ENCODE measurements at regions not wholly inside any gene's neighbourhood (a gene's known extent, or its start where the extent isn't known, plus 50 kb on each side); places are given as distances from the start of the nearest gene placed in this dataset.
"Not testable (repeated sequence)": the region's sequence is repeated elsewhere in the genome, so short reads cannot be mapped to it uniquely, and the experiment has no call there.

GRCh38 chr1:217079584-217079983 lies 356.4 kb upstream of the ESRRG start:
- DNase-seq: no peak

GRCh38 chr1:217078959-217079358 lies 355.7 kb upstream of the ESRRG start:
- DNase-seq: no peak

GRCh38 chr1:217078078-217078690 lies 355.0 kb upstream of the ESRRG start:
- DNase-seq: no peak

DNA sequence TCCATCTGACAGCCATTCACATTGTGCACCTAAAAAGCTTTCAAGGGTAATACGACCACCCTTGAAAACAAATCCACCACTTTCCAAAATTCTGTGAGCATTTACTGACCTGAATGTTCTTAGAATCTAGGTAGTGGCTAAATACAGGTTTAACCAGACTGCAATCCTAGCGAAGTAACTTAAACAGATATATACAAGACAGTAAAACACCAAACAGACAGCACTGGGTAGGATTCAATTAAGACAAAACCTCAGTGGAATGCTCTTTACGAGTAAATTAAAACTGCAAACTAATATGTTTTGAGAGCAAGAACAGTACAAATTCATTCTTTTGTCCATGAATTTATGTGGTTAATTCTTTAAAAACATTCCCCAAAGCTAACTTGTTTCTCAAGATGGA lies 354.2 kb upstream of the ESRRG start:
- no peak for DNase-seq

DNA sequence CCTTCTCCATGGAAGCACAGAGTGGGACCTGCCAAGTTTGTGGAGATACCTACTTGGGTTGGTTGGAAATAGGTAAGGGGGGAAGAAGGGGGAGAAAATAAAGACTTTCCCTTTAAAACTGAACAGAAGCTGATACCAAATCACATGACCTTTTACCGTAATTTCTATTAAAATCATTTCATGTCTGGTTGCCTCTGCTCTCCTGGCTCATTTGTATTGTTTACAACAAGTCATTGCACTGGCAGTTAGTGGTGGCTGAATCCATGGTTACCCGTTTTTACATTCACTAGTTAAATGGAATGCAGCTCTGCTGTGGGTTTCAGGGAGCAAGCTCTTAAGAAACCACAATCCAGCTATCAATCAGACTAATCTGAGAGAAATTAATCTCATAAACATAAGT lies 353.7 kb upstream of the ESRRG start:
- no peak for DNase-seq

- no peak for DNase-seq
Measured at GRCh38 chr1:217072926-217073325, 349.7 kb upstream of the ESRRG start.

GRCh38 chr1:217067642-217068041 lies 344.4 kb upstream of the ESRRG start:
- no peak for DNase-seq

DNA sequence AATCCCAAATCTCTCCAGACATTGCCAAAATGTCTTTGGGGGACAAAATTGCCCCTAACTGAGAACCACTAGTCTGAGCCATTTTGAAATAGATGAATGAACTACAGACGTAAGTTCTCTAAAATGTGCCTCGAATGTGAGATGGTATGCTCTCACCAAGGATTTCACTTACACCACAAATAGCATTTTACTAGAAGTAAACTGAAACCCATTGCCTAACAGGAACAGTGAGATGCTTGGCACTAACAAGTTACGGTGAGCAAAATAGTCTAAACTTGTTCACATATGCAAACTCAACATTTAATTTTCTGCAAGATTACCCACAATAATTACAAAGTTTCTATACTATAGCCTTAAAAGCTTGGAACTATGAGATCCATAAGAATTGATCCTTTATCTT lies 343.6 kb upstream of the ESRRG start:
- no peak for DNase-seq

DNA sequence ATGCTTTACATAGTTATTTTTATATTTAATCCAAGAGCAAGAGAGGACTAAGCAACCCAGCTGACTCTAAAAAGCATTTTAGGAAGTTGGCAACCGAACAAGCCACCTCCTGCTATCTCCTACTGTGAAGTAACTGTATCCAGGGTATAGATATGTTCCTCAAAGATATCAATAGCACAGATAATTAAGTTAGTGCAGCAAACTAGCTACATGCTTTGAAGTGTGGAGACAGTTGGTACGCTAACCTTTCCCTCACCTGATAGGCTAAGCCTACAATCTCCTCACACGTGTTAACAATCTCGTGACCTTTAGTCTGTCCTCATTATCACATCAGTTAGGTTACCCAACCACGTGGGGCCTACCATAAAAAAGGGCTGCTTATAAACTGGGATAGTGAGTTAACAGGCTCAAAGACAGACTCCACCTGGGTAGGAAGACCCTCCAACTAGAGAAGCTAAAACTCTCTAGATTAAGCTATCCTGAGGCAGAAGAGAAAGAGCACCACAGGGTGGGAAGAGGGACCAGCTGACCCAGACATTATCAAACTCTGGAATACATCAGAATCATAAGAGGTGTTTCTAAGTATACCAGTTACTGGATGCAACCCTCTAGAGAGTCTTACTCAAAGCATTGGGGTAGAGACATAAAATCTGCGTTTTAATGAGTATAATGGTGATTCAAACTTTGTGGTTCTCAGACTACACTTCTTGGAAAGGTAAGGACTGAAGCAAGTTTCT lies 340.1 kb upstream of the ESRRG start:
- DNase-seq: no peak

DNA sequence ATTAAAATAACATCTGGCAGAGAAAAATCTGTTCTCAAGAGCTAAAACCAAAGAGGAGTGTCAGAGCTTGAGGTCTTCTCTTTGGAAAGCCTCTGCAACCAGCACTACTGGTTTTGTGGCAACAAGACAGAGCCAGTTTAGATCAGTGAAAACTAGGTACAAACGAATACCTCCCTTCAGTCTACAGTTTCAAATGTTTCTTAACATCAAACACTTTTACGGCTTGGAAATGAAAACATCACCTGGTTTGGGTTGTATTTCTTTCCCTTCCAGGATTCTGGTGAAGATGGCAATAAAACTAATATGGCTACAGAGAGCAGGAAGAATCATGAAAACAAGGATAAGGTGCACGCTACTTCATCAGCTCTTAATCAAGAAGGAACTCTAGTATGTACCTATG lies 339.4 kb upstream of the ESRRG start:
- no peak for DNase-seq

DNA sequence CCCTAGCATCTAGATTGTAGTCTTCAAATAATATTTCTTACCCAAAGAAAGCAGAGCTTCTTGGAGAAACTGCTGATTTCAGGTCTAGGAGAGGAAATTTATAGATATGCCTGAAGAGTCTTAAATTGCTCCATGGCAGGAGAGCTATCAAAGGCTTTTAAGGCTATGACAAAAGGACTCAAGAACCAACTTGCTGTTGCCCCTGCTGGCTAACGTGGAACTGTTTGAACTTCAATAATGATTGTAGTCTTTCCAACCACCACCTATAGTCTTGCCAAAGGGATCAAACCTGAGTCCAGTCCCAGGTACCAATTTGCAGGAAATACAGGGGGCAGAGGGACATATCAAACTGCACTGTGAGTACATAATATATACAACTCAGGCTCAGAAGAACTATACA lies 336.2 kb upstream of the ESRRG start:
- DNase-seq: no peak

- DNase-seq: no peak
Measured at GRCh38 chr1:217053676-217054075, 330.4 kb upstream of the ESRRG start.

- DNase-seq: no peak
Measured at GRCh38 chr1:217052626-217053025, 329.4 kb upstream of the ESRRG start.

GRCh38 chr1:217052196-217052595 lies 329.0 kb upstream of the ESRRG start:
- DNase-seq: no peak

DNA sequence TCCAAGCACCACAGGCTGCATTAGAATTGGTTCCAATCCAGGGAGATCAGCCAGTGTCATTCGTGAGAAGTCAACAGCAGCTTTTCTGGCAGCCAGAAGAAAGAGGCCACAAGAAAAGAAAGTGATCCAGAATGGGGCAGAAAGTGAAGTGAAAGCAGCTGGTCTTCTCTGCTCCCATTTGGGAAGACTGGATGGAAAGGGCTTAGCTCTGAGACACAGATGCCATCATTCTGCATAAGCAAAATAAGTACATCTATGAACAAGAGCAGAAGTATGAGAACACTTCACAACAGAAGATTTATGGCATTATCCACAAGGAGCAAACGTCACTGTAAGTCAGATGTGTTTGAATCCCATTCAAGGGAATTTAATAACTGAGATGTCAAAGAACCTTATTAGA lies 326.5 kb upstream of the ESRRG start:
- DNase-seq: no peak

DNA sequence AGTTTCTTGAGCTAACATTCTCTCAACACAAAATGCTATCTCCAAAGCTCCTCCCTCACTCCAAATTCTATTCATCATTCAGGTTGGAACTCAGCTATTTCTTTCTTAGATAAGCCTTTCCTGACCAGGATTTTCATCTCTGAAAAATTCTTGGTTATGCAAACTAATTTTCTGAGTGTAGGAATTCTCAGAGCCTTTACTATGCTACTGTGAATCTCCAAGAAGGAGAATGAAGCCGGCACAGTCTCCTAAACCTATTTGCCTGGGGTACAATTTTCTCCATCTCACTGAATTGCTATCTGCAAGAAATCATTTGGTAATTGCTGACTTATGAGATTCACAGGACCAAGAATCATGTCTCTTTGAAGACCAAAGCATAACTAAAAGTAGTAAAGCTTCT lies 325.9 kb upstream of the ESRRG start:
- no peak for DNase-seq

DNA sequence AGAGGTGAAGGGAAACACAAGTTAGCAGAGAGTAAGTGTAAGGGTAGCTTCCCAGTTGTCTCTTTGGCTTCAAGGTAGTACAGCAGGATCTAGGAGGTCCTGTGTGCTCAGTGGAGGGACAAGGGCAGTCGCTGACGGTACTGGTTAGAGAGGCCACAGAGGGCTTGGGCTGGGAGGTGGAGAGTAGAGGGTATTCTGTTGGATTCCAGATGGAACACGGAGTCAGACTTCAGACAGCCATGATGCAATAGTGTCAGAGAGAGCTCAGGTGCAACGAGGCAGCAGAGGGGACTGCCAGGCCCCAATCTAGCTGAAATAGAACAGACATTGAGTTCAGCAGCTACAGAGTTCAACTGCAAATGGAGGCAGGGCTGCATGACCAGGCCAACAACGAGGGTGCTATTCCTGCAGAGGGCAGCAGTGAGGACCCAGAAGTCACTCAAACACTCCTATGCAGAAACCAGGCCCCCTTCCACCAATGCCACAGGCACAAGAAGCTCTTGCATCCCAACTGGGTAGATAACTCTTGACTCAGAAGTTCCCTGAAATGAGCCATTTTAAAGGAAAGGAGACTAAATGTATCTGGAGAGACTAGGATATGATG lies 325.0 kb upstream of the ESRRG start:
- no peak for DNase-seq

DNA sequence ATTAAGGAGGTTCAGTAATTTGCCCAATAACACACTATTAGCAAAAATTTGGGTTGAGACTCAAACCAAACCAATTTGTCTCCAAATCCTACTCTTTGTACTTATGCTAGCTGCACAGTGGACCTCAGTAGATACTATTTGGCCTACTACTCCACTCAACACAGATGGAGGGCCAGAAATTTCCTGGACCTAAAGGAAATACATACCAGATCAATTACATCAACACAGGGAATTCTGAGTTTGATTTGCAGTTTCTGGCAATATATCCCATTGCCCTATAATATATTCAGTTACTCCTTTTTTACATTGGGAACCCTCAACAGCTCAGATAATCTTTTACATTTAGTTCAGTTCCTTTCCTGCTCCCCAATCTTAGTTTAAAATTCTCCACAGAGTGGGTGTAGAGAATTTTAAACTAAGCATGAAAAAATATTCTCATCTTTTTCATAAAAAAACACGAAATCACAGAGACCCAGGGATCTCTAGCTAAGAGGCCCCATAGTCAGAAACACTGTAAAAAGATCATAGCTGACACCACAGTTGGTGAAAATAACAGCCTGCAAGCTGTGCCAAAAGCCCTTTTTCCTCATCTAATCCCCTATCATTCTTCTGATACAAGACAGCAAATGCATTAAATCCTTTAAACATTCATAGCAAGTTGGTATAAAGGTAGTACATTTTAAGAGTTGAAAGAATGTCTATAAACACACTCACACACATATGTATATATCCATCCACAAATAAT lies 317.7 kb upstream of the ESRRG start:
- DNase-seq: no peak

GRCh38 chr1:217039926-217040325 lies 316.7 kb upstream of the ESRRG start:
- no peak for DNase-seq

- DNase-seq: not testable (repeated sequence)
Measured at GRCh38 chr1:217039139-217039538, 315.9 kb upstream of the ESRRG start.

DNA sequence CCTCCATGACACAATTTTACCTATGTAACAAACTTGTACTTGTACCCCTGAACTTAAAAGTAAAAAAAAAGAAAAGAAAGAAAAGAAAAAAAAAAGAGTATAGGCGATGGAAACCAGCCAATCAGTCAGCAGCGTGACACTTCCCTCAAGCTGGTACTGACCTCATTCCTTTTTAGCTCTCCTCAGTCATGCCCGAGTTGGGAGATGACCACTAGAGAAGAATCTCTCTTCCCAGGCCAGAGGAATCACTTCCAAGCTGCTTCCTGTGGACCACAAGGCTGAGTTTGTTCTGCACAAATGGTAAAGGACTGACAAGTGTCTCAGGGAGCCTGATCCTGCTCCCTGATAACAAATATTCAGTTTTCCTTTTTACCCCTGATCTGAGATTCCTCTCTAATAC lies 313.5 kb upstream of the ESRRG start:
- DNase-seq: no peak

DNA sequence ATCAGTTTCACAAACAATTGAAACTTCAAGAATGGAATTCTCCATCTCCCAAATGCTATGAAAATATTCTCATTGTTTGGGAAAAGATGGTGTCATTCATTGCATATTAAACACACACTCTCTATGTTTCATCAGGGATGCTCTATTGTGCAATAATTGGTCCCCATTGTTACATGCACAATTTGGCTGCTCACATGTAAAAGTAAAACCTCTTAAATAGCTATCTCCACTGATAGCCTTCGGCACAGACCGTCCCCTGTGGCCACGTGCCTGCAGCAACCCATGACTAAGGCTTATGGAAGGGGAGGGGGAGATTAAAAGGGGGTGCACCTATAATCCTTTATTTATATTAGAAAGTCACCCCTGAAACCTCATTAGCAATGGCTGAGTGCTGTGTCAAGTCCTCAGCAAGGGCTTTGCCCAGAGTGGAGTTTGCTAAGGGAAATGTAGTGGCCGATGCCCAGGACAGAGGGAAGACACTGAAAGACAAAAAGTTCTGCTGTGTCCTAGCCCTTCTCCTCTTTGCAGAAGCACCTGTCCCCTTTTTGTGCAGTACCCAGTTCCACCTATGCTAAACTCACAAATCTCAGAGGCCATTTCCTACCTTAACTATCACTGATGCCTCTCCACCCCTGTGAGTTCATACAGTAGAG lies 309.6 kb upstream of the ESRRG start:
- DNase-seq: no peak
